ENCODE measurements at regions not wholly inside any gene's neighbourhood (a gene's known extent, or its start where the extent isn't known, plus 50 kb on each side); places are given as distances from the start of the nearest gene placed in this dataset.

DNA sequence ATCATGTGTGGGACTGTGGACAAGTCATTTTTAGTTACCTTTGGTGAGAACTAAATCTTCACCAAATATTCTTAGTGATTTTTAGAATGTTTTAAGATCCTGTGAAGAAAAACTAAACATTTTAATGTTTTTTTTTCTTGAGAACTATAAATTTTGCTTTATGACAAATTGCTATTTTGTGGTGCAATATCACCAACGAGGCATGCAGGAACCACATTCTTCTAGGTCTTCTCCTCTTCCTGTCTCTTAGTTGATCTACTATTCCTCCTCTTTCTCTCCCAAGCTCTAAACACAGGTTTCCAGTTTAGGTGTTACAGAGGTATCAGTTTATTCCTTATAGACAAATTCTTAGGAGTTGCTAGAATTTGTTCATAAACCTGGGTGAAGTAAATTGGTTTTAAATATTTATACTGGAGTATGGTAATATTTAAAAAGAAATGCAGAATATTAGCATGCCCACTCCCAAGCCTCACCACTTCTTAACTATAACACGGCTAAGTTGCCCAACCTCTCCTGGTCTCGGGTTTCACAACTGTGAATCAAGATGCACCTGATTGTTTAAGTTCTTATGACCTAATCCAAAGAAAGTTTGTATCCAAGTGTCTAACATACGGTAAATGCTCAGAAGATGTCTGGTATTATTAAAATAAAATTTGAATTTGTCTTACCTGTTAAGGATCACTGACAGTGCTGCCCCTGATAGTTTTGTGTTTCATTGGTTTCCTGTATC lies 56.5 kb upstream of the CLNK start:
- TF ChIP-seq CTCF (conservative IDR thresholded peaks at IDR 0.05; ENCODE audit: low read length) = no peak
- no peak for TF ChIP-seq EZH2phosphoT487 (IDR thresholded peaks at IDR 0.05; ENCODE audit: borderline replicate concordance)

Measured in Loucy (cell line).